Skin epidermis (tissue), 12 donors: ENCODE measurements at regions not wholly inside any gene's neighbourhood (a gene's known extent, or its start where the extent isn't known, plus 50 kb on each side); places are given as distances from the start of the nearest gene placed in this dataset.
"Not testable (repeated sequence)": the region's sequence is repeated elsewhere in the genome, so short reads cannot be mapped to it uniquely, and the experiment has no call there.

ENCODE experiments used
- H3K27ac ChIP-seq, 21 experiments: fragments of 200-600 bp; sonication (generic) in 11 of 21; one replicate each; pipeline ENCODE4 v1.5.0; 2020; ENCODE audit warnings: mild to moderate bottlenecking in 3 of 21, inconsistent platforms in 2 of 21, moderate library complexity in 2 of 21
- H3K4me3 ChIP-seq, 7 experiments: fragments of 200-600 bp; sonication (generic) in 2 of 7; one replicate each; pipeline ENCODE4 v1.5.0; 2020; ENCODE audit warnings: inconsistent platforms in 2 of 7, mild to moderate bottlenecking in 2 of 7, moderate library complexity in 1 of 7

DNA sequence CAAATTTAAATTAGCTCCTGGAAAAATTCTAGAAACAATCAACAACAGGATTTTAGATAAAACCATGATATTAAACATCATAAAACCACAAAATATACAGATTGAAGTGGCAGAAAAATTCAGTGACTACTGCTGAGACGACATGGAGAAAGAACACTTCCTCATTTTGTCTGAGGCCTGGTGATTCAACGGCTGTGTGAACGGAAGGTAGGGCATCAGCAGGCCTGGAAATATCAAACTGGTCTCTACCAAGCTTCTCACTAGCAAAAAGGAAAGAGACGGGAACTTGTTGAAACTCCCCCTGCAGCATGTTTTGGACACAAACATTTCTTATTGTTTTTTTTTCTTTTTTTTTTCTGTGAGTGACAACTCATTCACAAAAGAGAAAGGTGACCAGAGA, 58.0 kb upstream of the AHI1 start:
- no peak overlapping the region for H3K4me3 ChIP-seq
- H3K27ac ChIP-seq: no peak overlapping the region

DNA sequence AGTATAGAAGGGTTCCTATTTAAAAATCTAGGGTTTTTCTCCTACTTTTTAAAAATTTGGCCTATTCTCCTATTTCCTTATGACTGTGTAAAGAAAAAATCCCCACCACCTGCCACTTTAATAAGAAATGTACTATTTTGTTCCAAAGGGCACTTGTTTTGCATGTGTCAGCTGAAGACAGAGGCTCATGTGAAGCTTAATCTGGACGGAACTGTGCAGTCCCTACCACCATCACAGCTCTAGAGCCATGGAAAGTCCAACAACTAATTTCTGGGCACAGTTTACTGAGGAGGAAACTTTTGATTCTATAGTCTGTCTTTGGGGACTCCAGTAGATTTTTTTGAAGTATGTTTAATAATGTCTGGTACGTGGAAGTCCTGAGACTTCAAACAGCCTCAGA, 60.0 kb upstream of the AHI1 start:
- H3K4me3 ChIP-seq: no peak overlapping the region
- H3K27ac ChIP-seq: no peak overlapping the region

DNA sequence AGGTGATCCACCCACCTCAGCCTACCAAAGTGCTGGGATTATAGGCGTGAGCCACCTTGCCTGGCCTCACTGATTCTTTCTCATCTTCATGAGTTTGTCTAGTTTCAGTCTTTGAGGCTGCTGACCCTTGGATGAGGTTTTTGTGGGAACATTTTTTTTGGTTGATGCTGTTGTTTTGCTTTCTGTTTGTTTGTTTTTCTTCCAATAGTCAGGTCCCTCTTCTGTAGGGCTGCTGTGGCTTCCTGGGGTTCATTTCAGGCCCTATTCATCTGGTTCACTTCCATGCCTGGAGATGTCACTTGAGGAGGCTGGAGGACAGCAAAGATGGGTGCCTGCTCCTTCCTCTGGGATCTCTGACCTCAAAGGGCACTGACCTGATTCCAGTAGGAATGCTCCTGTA, 68.1 kb upstream of the AHI1 start:
- not testable (repeated sequence) for H3K27ac ChIP-seq, H3K4me3 ChIP-seq

DNA sequence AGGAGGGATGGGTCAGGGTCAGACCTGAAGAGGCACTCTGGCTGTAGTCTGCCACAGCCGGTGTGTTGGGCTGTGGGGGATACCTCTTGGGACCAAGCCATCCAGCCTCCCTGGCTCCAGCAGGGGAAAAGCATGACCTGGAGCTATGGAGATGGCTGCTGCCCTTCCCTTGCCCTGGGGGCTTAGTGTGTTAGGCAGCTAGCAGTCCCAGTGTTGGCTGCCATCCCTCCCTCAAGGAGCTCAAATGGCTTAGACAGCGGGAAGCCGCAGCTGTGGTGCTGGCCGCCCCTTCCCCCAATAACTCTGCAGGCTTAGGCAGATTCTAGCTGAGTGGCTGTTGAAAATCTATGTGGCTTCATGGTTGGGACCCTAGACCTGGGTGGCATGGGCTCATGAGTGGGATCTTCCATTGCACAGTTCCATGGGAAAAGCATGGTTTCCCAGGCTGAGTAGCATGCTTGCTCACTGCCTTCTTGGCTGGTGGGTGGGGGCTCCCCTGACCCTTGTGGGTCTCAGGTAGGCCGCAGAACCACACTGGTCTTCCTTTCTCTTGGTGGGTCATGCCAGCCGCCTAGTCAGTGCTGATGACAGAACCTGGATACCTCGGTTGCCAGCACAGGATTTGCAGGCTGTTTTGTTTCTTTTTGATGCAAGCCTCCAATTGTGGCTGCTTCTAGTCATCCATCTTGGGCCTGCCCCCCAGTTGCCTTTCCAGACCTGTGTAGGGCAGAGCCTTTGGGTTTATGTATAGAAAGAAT, 69.0 kb upstream of the AHI1 start:
- H3K27ac ChIP-seq: no peak overlapping the region
- no peak overlapping the region for H3K4me3 ChIP-seq

DNA sequence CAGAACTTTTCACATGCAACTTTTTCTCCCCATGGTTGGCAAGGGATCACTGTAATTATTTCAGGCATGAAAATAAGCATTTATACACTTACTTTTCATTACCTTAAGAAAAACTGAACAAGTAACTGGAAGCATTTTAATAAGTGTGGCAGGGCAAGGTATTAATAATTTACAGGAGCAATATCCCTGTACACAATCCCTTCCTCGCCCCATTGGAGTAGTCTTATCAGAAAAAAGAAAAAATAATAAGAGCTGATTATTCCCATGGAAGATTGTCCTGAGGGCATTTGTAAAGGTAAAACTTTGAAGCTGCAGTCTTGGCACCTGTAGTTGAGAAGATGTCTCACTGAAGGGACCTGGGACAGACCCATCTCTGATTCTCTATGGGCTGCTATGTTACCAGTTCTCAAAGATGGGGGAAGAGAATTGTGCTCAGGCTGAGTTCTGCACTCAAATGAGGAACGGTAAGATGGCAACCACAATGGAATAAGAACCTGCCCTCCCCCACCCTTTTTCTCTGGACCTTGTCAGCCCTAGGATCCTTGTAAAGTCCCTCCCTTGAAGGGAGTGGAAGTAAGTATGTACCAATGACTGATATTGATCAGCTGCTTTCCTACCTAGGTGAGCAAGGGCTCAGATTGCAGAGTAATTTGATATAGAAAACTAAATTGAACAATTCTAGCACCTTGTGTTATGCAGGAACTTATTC, 70.0 kb upstream of the AHI1 start:
- Histone ChIP-seq H3K27ac (peak overlapping the region in 1 of 21 experiments; percentile 30), H3K4me3 (no peak overlapping the region)

DNA sequence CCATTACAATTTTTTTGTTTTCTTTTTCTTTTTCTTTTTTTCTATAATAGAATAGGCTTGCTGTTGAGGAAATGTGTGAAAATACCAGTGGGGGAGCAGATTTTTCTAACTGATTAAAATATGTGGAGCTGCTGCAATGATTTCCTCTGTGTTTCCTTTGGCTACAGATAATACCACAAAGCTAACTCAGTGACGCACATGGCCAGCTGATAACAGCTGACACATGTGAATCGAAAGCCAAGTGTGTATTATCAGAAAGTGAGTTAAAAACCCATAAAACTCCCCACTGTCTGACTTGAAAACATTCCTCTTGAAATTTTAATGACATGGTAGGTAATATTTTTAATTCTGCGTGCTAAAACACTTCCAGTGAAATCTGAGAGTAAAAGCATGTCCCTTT, 70.8 kb upstream of the AHI1 start:
- H3K27ac ChIP-seq: peak overlapping the region in 1 of 21 experiments; percentile 30

DNA sequence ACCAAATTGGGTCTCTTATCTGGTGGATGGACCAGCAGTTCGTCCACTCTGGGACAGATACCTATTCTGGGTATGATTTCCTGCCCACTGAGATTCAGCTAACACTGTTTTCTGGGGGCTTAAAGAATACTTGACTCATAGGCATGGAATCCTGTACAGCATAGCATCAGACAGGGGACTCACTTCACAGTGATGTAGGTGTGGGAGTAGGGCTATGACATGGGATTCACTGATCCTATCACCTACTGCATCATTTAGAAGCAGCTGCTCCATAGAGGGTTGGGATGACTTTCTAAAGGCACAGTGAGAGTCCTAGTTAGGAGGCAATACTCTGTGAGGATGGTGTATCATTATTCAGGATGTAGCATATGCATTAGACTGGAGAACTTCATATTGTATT, 74.5 kb upstream of the AHI1 start:
- H3K4me3 ChIP-seq: no peak overlapping the region
- H3K27ac ChIP-seq: no peak overlapping the region

More for the DNA sequence above, 70.8 kb upstream of the AHI1 start:
- no peak overlapping the region for H3K4me3 ChIP-seq

DNA sequence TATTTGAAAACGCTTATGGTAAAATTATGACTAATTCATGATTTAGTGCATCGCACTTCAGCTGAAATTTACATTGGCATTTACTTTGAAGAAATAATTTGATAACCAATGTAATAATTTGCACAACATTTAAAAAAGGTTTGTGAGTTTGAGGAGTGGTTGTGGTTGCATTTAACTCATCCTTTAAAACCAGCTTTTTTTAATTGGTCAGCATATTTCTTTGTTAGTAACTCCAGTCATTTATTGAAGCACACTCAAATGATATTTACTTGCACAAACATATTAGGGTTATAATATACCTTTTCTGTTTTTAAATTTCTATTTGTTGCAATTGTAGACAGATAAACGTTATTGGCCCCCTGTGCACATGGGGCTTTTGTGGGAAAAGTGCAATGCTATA, 78.1 kb upstream of the AHI1 start:
- Histone ChIP-seq H3K27ac (no peak overlapping the region), H3K4me3 (no peak overlapping the region)

DNA sequence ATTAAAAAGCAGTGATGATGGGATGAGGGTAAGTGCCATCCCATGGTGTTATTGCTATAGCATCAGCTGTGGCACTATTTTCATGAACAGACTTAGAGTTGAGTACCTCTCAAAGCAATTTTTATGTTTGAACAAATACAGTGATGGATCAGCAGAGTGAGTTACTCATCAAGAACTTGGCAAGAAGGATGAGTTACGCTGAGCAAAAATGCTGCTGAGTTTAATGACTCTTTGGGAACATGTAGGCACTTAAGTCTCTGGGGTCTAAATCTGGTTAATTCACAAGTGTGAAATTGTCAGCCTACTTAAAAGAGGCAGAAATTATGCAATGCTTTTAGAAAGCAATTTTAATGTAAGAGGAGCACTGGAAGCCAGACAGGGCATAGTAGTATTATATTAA, 78.5 kb upstream of the AHI1 start:
- no peak overlapping the region for H3K27ac ChIP-seq
- H3K4me3 ChIP-seq: no peak overlapping the region

DNA sequence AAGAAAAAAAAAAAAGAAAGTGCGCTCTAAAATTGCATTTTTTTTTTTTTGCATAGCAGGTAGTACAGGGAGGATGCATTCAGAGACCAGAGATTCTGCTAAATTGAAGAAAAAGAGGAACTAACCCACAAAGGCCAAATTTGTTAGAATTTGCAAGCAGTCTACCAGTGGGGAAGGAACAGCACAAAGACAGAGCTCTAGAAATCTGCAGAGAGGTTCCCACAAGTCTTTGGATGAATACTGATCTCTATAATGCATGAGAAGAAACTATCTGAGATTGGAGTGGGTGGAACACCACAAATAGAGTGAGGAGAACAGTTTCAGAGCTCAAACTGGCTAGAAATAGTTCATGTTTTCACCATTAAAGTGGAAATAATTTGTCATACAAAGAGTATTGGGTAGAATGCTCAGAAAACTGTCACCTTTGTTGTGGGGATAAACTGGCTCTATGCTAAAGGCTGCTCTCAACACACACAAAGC, 79.6 kb upstream of the AHI1 start:
- H3K4me3 ChIP-seq: no peak overlapping the region

DNA sequence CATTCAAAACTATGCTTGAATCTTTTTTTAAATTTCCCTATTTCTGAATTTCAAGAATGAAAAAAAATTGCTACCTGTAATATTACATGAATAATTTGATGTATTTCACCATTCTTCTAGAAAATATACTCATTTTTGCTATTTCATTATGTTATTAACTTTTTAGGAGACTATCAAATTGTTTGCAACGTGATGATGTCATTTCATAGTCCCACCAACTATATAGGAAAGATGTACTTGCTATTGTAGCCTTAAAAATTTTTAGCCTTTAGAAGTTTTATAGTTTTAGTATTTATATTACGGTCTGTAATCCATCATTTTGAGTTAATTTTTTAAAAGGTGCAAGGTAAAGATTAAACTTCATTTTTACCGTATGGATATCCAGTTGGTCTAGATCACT, 81.4 kb upstream of the AHI1 start:
- Histone ChIP-seq H3K27ac (no peak overlapping the region), H3K4me3 (no peak overlapping the region)

More for the DNA sequence above, 79.6 kb upstream of the AHI1 start:
- H3K27ac ChIP-seq: peak overlapping the region in 1 of 21 experiments; percentile 29

DNA sequence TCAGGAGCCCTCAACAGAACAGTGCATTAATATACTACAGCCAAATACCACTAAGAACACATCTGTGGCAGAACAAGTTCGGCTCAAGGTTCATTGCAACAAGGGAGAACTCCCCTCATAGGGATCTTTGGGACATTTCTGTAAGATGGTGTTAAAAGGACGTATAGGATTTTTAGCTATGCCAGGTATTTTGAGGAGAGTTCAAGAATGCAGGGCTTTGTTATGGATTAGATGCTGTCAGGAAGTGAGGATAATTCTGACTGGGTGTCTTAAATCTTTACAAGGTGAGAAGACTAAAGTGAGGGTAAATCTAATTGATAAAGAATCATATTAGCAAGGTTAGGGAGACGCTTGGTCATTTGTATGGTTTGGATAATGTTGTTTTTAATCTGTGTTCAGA, 83.7 kb upstream of the AHI1 start:
- no peak overlapping the region for H3K27ac ChIP-seq
- no peak overlapping the region for H3K4me3 ChIP-seq

DNA sequence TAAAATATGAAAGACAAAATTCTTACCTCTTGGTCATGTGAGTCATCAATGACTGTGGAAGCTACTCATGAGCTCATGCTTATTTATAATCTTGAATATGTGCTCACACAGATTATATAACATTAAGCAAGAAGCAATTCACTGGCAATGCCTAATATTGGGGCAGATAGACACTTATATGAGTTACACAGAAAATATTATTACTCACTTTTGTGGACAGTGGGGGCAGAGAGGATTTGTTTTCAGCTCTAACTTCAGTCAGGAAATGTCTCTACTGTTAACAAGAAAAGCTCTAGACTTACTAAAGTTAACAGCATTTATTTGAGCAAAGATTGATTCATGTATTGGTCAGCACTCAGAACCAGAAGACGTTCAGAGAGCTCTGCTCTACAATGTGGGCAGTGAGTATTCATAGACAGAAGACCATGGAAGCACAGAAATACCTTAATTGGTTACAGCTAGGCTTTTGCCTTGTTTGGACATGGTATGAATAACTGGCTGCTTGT, 85.8 kb upstream of the AHI1 start:
- H3K27ac ChIP-seq: no peak overlapping the region
- no peak overlapping the region for H3K4me3 ChIP-seq

DNA sequence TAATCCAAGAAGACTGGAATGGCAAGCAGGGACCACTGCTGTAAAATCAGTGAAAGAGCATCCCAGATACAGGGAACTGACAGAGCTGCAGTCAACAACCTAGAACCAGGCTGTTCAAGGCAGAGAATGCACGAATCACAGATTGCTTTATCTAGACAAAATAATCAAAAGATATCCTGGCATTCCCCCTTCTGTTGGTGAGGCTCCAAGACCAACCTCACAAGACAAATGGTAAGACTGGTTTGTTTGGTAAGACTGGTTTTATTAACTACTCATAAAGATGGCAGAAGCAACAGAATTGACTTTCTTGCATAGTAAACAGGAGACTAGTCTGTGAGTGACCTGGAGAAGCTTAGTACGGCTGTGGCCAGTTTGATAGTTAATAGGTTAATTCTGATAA, 88.8 kb upstream of the AHI1 start:
- no peak overlapping the region for H3K4me3 ChIP-seq
- H3K27ac ChIP-seq: no peak overlapping the region

DNA sequence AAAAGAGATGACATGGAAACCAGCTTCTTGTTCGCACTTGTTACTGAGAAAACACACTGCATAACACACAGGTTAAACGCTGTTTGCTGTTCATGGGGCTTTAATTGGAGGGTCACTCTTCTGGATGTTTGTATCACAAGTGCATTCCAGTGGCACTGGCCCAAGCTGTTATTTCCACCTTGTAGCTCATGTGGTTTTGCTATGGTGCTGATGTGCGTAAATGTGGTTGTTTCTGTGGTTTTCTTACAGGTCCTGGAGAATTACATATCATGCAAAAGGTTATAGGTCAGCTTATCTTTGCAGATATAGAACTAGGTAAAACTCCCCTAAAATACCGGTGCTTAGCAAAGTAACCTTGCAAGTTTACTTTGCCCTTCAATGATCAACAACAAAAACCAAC, 89.3 kb upstream of the AHI1 start:
- H3K27ac ChIP-seq: no peak overlapping the region

DNA sequence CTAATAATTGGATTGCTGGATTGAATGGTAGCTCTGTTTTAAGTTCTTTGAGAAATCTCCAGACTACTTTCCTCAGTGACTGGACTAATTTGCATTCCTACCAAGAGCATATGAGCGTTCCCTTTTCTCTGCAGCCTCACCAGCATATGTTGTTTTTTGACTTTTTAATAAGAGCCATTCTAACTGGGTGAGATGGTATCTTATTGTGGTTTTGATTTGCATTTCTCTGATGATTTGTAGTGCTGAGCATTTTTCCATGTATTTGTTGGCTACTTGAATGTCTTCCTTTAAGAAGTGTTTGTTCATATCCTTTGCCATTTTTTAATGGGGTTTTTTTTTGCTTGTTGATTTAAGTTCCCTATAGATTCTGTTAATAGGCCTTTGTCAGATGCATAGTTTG, 94.7 kb upstream of the AHI1 start:
- Histone ChIP-seq H3K27ac (no peak overlapping the region), H3K4me3 (no peak overlapping the region)

More for the DNA sequence above, 89.3 kb upstream of the AHI1 start:
- no peak overlapping the region for H3K4me3 ChIP-seq

DNA sequence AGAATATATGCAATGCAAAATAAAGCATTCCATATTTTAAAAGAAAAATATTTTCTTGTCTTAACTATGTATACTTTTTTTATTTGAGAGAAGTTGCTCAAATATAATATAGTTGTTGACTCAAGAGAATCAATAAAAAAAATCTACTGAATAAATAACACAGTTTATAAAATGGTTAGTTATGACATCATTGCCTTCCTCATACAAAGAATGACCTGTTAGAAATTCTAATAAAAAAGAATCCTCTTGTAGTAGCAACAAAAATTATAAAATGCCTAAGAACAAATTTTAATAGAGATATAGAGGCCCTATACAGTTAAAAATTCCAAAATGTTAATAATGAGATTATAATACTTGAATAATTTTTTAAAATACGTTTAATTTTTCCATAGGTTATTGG, 96.5 kb upstream of the AHI1 start:
- Histone ChIP-seq H3K27ac (no peak overlapping the region), H3K4me3 (no peak overlapping the region)

DNA sequence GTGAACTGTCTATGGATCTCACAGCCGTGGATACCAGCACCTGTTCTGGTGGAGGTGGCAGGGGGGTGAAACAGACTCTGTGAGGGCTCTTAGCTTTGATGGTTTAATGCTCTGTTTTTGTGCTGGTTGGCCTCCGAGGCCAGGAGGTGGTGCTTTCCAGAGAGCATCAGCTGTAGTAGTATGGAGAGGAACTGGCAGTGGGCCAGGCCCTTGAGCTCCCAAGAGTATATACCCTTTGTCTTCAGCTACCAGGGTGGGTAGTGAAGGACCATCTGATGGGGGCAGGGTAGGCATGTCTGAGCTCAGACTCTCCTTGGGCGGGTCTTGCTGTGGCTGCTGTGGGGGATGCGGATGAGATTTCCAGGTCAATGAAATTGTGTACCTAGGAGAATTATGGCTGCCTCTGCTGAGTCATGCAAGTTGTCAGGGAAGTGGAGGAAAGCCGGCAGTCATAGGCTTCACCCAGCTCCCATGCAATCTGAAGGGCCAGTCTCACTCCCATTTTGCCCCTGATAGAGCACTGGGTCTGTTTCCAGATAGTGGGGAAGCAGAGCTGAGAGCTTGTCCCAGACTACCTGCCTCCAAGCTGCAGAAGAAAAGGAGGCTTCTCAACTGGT, 102.7 kb upstream of the AHI1 start:
- no peak overlapping the region for H3K27ac ChIP-seq

DNA sequence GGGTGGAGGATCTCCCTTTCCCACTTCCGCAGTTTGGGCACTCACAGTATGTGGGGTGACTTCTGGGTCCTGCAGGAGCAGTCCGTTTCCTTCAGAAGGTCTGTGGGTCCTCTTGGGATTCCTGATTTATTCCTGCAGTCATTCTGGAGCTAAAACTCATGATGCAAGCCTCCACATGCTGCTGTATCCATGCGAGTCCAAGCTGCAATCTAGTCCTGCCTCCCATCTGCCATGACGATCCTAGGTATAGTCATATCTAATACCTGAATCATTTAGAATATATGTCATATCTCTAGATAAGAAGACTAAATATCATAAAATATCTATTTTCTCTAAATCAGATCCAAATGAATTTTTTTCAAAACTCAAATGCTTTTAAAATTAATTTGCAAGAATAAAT, 103.4 kb upstream of the AHI1 start:
- no peak overlapping the region for H3K4me3 ChIP-seq
- H3K27ac ChIP-seq: no peak overlapping the region

More for the DNA sequence above, 102.7 kb upstream of the AHI1 start:
- H3K4me3 ChIP-seq: no peak overlapping the region

DNA sequence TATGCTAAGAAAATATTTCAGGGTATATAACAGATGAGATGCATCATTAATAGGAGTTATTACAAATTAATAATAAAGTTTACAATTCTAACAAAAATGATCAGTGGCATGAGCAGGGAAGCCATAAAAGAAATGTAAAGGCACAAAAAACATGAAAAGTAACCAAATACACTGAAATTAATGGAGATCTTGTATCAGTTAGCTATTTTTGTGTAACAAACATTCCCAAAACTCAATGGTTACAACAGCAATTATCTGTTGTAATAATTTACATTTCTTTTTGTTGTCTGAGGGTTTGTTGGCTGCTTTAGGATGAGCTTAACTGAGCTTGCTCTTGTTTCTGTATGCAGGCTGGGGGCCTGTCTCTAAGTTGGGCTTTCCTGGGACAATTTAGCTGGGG, 104.3 kb upstream of the AHI1 start:
- Histone ChIP-seq H3K27ac (no peak overlapping the region), H3K4me3 (no peak overlapping the region)

DNA sequence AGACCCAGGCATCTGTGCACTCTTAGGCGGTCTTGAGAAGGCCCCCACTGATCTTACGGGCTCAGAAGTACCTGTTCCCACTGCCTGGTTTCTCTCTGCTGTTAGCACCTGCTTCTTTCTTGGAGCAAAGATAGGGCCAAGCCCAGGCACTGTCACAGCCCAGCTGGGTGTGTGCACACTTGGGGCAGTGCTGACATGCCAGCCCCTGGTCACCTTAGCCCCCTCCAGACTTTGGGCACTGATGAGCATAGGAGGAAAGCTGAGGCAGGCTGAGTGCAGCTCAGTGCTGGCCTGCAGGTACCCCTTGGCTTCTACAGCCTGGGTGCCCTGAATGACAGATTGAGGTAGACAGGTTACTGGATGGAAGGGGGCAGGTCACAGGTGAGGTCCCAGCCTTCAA, 105.7 kb upstream of the AHI1 start:
- Histone ChIP-seq H3K27ac (no peak overlapping the region), H3K4me3 (no peak overlapping the region)
